OCI-LY7 (cell line): ENCODE measurements at regions not wholly inside any gene's neighbourhood (a gene's known extent, or its start where the extent isn't known, plus 50 kb on each side); places are given as distances from the start of the nearest gene placed in this dataset.
"Not testable (repeated sequence)": the region's sequence is repeated elsewhere in the genome, so short reads cannot be mapped to it uniquely, and the experiment has no call there.

Experiments
- BruUV-seq: library from RNA; stranded (reverse); fragments of 400-500 nt; replicated peaks from 2 replicates; lab custom pipeline; 2021; lab: Mats Ljungman, UMichigan
- CTCF ChIA-PET: fragments of 300-600 bp; sonication (Branson Sonifier 250); formaldehyde crosslinking; loops from one replicate; lab custom pipeline; 2022; ENCODE audit warnings: antibody characterized with exemption; ENCODE audit not compliant: unreplicated experiment; lab: Charles Lee
- POLR2A ChIA-PET: fragments of 300-600 bp; sonication (Branson Sonifier 250); formaldehyde crosslinking; loops from one replicate; lab custom pipeline; 2022; ENCODE audit warnings: antibody characterized with exemption; lab: Charles Lee
- DNase-seq: peaks from one replicate; pipeline ENCODE4 v3.0.0-alpha.2; 2015; ENCODE audit warnings: low spot score
- H2AFZ ChIP-seq: fragments of 200-600 bp; sonication (generic), shearing (Covaris generic); 2 replicates; pipeline ENCODE4 v1.6.1; 2014; ENCODE audit warnings: mild to moderate bottlenecking, antibody characterized with exemption, low read length, moderate library complexity
- H3K27ac ChIP-seq: fragments of 200-600 bp; sonication (generic); 2 replicates; pipeline ENCODE4 v1.5.1; 2014; ENCODE audit warnings: mixed run types, low read depth, mild to moderate bottlenecking, moderate library complexity, low read length, inconsistent platforms; ENCODE audit not compliant: poor library complexity, severe bottlenecking
- H3K36me3 ChIP-seq: fragments of 200-600 bp; sonication (generic); 2 replicates; pipeline ENCODE4 v1.6.1; 2014; ENCODE audit warnings: mild to moderate bottlenecking, antibody characterized with exemption, low read length, moderate library complexity, mixed read lengths; ENCODE audit not compliant: insufficient read depth
- H3K4me1 ChIP-seq: fragments of 200-600 bp; sonication (generic); 2 replicates; pipeline ENCODE4 v1.5.1; 2014; ENCODE audit warnings: mild to moderate bottlenecking, low read length; ENCODE audit not compliant: insufficient read depth, poor library complexity, severe bottlenecking
- H3K4me2 ChIP-seq: fragments of 200-600 bp; sonication (generic); 2 replicates; pipeline ENCODE4 v1.6.1; 2014; ENCODE audit warnings: mild to moderate bottlenecking, low read length
- H3K4me3 ChIP-seq: fragments of 200-600 bp; sonication (generic); 2 replicates; pipeline ENCODE4 v1.5.1; 2014; ENCODE audit warnings: mild to moderate bottlenecking, low read depth, low read length; ENCODE audit not compliant: poor library complexity, severe bottlenecking
- H3K79me2 ChIP-seq: fragments of 200-600 bp; sonication (generic); 2 replicates; pipeline ENCODE4 v1.6.1; 2016; ENCODE audit warnings: low read depth, mild to moderate bottlenecking, low read length, moderate library complexity, mixed read lengths; ENCODE audit not compliant: insufficient read depth
- H3K9me2 ChIP-seq: fragments of 200-600 bp; sonication (generic); 2 replicates; pipeline ENCODE4 v1.6.1; 2016; ENCODE audit warnings: mild to moderate bottlenecking, low read length, mixed read lengths; ENCODE audit not compliant: insufficient read depth
- H3K9me3 ChIP-seq: fragments of 200-600 bp; sonication (generic); 2 replicates; pipeline ENCODE4 v1.6.1; 2014; ENCODE audit warnings: mild to moderate bottlenecking, mixed run types, low read length, mixed read lengths
- H4K20me1 ChIP-seq: fragments of 200-600 bp; sonication (generic); 2 replicates; pipeline ENCODE4 v1.6.1; 2014; ENCODE audit warnings: mild to moderate bottlenecking, antibody characterized with exemption, low read length, moderate library complexity, mixed read lengths; ENCODE audit not compliant: insufficient read depth
- EZH2phosphoT487 ChIP-seq: fragments of 200-600 bp; sonication (generic); IDR thresholded peaks from 2 replicates; pipeline ENCODE4 v1.6.1; 2018; ENCODE audit warnings: low read depth, borderline replicate concordance, mild to moderate bottlenecking, mixed run types, antibody characterized with exemption, low read length, moderate library complexity, mixed read lengths
- intact Hi-C: fragments of 100-400 bp; cut with micrococcal nuclease; formaldehyde crosslinking; loops from one replicate; pipeline ENCODE4 v1.10.0; 2022; ENCODE audit not compliant: unreplicated experiment
- TF ChIP-seq, protein P1 (sequence below): fragments of 200-600 bp; sonication (generic); conservative IDR thresholded peaks from 2 replicates; pipeline ENCODE4 v1.5.1; 2014; ENCODE audit warnings: mild to moderate bottlenecking, antibody characterized with exemption, low read length, moderate library complexity, mixed read lengths

GRCh38 chr2:72026819-72027425 lies 120.7 kb downstream of the CYP26B1 start:
- intact Hi-C loops = no loop called here
- no TSS peak for BruUV-seq

DNA sequence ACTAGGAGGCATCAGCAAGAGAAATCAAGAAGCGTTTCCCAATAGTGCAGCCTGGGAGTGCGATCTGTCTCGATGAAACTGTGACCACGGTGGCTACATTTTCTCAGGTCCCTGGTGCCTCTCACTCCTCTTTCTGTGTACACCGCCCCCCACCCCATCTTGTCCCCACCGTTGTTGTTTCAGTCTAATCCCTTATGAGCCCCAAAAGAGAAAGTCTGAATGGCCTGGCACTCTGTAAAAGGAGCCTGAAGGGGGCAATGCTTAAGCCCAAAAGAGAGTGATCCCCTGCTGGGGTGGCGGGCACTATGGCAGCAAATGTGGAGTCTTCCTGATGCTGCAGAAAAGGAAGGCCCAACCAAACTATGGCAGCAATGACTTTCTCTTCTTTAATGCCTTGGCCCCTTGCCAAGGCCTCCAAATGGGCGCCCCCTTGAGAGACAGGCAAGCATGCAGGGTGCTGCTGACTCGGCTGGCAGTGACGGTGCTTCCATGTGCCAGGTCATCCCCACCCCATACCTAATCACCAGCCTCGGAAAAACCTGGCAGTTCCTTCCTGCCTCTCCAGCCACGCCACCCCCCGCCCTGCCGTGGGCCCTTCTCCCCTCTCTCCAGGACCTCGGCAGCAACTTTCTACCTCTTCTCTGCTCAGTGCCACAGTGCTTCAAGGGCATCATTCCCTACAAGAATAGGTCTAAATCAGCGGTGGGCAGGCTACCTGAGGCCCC lies 123.0 kb downstream of the CYP26B1 start:
- Histone ChIP-seq H3K4me1 (no peaks in the 10 kb centered on the region), H3K27ac (no peak overlapping the region), H3K9me3 (no peaks in the 10 kb centered on the region), H4K20me1 (no peaks in the 10 kb centered on the region), H3K4me2 (no peak overlapping the region), H3K36me3 (no peaks in the 10 kb centered on the region), H3K4me3 (no peak overlapping the region), H2AFZ (no peak overlapping the region), H3K9me2 (no peaks in the 10 kb centered on the region), H3K79me2 (no peaks in the 10 kb centered on the region)
- no TSS peak for BruUV-seq
- ChIA-PET POLR2A (no interaction called here), CTCF (no interaction called here)
- intact Hi-C loops = no loop called here
- no peak for DNase-seq
- TF ChIP-seq, protein P1, sequence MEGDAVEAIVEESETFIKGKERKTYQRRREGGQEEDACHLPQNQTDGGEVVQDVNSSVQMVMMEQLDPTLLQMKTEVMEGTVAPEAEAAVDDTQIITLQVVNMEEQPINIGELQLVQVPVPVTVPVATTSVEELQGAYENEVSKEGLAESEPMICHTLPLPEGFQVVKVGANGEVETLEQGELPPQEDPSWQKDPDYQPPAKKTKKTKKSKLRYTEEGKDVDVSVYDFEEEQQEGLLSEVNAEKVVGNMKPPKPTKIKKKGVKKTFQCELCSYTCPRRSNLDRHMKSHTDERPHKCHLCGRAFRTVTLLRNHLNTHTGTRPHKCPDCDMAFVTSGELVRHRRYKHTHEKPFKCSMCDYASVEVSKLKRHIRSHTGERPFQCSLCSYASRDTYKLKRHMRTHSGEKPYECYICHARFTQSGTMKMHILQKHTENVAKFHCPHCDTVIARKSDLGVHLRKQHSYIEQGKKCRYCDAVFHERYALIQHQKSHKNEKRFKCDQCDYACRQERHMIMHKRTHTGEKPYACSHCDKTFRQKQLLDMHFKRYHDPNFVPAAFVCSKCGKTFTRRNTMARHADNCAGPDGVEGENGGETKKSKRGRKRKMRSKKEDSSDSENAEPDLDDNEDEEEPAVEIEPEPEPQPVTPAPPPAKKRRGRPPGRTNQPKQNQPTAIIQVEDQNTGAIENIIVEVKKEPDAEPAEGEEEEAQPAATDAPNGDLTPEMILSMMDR = no peak
- TF ChIP-seq EZH2phosphoT487 = no peak

More at GRCh38 chr2:72026819-72027425, 120.7 kb downstream of the CYP26B1 start:
- no peak for DNase-seq
- TF ChIP-seq, protein P1 = no peak
- no peak for TF ChIP-seq EZH2phosphoT487
- H4K20me1 ChIP-seq = no peaks in the 10 kb centered on the region
- ChIA-PET CTCF (no interaction called here), POLR2A (no interaction called here)
- H3K4me1 ChIP-seq = no peaks in the 10 kb centered on the region
- no peak overlapping the region for H3K4me3 ChIP-seq
- no peaks in the 10 kb centered on the region for H3K9me2 ChIP-seq
- H2AFZ ChIP-seq = no peak overlapping the region
- no peak overlapping the region for H3K27ac ChIP-seq
- H3K36me3 ChIP-seq = no peaks in the 10 kb centered on the region
- no peaks in the 10 kb centered on the region for H3K9me3 ChIP-seq
- no peaks in the 10 kb centered on the region for H3K79me2 ChIP-seq
- H3K4me2 ChIP-seq = no peak overlapping the region

DNA sequence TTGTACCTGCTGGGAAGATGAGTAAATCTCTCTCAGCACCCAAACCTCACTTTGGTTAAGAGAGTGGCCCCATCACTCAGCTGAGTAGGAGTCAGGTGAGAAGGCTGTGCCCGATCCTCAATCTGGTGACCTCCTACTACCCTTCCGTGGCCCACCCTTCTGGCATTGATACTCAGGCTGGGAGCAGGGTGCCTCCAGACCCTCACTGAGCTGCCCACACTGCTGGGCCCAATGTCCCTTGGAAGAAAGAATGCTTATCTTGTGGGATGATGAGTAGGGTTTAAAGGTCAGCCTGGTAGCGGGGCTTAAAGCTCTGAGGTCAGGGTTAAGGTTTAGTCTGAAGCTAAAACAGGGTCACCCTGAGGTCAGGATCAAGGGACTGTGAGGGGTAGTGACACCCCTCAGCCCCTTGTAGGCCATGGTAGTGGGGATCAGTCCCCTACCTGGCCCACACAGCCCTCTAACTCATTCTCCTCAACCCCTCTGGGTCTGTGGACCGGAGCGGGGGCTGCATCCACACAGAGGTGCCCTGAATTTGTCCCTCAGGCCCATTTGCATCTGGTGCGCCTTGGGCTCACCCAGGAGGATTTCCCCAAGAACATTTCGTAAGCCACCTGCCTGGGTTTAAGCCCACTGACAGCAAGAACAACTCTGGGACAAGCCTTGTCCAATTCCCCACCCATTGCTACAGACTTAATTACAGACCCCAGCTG lies 123.8 kb downstream of the CYP26B1 start:
- ChIA-PET POLR2A (no interaction called here), CTCF (no interaction called here)
- Histone ChIP-seq H3K4me1 (no peaks in the 10 kb centered on the region), H3K9me3 (no peaks in the 10 kb centered on the region), H3K79me2 (no peaks in the 10 kb centered on the region), H3K4me2 (no peak overlapping the region), H2AFZ (no peak overlapping the region), H3K27ac (no peak overlapping the region), H3K4me3 (no peak overlapping the region), H3K36me3 (no peaks in the 10 kb centered on the region), H3K9me2 (no peaks in the 10 kb centered on the region), H4K20me1 (no peaks in the 10 kb centered on the region)
- intact Hi-C loops = no loop called here
- no TSS peak for BruUV-seq
- DNase-seq = no peak
- TF ChIP-seq, protein P1 = no peak
- no peak for TF ChIP-seq EZH2phosphoT487

DNA sequence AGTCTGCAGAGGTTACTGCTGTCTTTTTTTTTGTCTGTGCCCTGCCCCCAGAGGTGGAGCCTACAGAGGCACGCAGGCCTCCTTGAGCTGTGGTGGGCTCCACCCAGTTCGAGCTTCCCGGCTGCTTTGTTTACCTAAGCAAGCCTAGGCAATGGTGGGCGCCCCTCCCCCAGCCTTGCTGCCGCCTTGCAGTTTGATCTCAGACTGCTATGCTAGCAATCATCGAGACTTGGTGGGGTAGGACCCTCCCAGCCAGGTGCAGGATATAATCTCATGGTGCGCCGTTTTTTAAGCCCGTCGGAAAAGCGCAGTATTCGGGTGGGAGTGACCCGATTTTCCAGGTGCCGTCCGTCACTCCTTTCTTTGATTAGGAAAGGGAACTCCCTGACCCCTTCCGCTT lies 126.3 kb downstream of the CYP26B1 start:
- H3K4me1 ChIP-seq, H4K20me1 ChIP-seq, H3K9me3 ChIP-seq, DNase-seq, H3K4me2 ChIP-seq, POLR2A ChIA-PET, H3K79me2 ChIP-seq, H3K27ac ChIP-seq, H3K9me2 ChIP-seq, H3K36me3 ChIP-seq, H2AFZ ChIP-seq, BruUV-seq, CTCF ChIA-PET, intact Hi-C loops, H3K4me3 ChIP-seq: not testable (repeated sequence)
